ENCODE measurements at regions not wholly inside any gene's neighbourhood (a gene's known extent, or its start where the extent isn't known, plus 50 kb on each side); places are given as distances from the start of the nearest gene placed in this dataset.

DNA sequence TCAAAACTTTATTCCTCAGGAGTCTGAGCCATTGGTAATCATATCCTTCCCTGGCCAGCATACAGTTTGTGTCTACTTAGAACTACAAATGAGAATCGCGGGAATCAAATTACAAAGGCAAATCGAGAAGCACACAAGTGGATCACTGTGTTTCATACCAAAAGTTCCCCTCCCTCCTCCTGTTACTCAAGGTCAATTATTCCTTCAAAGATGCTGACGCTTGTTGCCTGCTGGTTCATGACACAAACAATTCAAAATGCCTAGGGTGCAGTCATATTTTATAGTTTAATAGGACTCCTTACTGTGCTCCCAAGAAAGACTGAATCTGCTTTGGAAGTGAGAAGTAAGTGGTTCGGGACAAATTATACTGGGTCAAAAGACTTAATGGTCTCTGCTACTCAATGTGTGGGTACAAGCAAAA, 93.0 kb upstream of the PBX1 start:
- TF ChIP-seq, protein P1, sequence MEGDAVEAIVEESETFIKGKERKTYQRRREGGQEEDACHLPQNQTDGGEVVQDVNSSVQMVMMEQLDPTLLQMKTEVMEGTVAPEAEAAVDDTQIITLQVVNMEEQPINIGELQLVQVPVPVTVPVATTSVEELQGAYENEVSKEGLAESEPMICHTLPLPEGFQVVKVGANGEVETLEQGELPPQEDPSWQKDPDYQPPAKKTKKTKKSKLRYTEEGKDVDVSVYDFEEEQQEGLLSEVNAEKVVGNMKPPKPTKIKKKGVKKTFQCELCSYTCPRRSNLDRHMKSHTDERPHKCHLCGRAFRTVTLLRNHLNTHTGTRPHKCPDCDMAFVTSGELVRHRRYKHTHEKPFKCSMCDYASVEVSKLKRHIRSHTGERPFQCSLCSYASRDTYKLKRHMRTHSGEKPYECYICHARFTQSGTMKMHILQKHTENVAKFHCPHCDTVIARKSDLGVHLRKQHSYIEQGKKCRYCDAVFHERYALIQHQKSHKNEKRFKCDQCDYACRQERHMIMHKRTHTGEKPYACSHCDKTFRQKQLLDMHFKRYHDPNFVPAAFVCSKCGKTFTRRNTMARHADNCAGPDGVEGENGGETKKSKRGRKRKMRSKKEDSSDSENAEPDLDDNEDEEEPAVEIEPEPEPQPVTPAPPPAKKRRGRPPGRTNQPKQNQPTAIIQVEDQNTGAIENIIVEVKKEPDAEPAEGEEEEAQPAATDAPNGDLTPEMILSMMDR (IDR thresholded peaks at IDR 0.05): no peak

DNA sequence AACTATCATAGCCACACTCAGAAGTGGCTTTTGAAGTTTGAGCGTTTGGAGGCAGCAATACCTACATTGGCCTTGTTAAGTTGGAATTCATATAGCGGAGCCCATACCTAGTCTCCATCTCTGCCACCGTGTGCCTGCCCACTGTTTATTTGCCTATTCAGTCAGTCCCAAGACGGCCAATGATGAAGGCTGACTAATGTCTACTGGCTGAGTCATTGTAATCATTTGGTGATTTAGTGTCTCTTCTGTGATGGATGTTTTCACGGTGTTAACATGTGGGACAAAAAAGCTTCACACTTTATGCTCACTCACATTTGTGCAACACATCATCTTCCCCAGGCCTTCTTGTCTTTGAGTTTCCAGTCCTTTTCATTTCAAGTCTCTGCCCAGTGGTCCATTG, 92.6 kb upstream of the PBX1 start:
- TF ChIP-seq, protein P1 (IDR thresholded peaks at IDR 0.05): no peak

DNA sequence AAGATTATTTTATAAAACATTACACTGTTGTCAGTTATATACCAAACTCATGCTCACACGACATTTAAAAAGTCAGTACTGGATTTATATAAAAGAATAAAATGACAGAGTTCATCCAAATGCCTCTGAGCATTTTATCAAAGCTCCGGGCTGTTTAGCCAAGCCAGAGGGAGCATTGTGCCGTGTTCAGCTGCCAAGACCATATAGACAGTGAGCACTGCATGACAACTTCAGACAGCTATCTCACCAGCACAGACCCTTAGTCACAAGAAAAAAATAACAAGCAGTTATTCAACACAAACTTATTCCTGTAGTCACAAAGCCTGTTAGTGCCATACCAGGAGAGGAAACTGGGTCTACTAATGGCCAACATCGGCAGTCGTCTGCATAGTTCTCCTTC, 88.0 kb upstream of the PBX1 start:
- TF ChIP-seq, protein P1 (IDR thresholded peaks at IDR 0.05): no peak

DNA sequence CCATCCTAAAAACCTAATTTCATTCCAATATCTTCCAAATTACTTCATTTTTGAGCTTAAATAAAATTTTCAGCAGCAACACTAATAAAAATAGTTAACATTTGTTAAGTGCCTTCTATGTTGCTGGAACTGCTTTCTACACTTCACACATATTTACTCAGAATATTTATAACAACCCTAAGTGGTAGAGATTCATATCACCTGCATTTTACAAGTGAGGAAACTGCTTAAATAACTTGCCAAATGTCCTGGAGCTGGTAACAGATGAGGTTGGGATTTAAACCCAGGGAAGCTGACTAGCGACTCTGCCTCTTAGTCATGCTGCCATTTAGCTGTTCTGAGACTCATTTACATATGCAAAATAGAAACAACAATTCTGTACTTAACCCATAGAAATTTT, 86.1 kb upstream of the PBX1 start:
- TF ChIP-seq, protein P1 (IDR thresholded peaks at IDR 0.05): no peak

DNA sequence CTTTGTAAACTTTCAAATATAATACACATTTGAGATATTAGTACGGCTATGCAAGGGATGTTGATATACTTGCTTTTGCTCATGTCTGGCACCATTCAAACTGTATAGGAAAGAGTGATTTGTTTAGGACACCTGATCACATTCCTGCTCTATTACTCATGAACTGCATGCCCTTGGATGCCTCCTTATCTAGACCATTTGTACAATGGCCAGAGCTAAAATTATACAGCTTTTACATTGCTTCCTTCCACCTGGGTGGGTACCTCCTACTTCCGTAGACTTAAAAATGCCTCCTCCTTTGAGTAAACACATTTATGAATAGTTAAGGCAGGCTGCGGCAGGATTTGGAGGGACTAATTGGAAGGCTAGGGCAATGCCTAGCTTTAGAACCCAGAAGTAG, 85.4 kb upstream of the PBX1 start:
- TF ChIP-seq, protein P1 (IDR thresholded peaks at IDR 0.05): no peak

DNA sequence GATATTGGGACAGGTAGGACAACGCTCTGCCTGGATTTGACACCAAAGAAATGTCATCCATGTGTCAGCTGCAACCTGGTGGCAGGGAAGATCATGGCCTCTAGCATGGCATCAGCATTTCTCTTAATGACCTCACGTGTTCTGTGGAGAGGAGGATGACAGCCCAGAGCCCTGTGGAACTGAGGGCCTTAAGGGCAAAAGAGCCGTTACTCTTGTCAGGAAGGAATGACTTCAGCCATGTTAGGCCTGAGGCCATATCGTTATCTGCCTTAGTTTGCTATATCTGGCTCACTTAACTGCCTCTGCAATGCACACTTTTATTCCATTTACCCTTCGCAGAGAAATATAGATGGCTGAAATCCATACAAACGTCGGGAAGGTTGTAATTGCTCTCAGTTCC, 83.2 kb upstream of the PBX1 start:
- TF ChIP-seq, protein P1 (IDR thresholded peaks at IDR 0.05): no peak

DNA sequence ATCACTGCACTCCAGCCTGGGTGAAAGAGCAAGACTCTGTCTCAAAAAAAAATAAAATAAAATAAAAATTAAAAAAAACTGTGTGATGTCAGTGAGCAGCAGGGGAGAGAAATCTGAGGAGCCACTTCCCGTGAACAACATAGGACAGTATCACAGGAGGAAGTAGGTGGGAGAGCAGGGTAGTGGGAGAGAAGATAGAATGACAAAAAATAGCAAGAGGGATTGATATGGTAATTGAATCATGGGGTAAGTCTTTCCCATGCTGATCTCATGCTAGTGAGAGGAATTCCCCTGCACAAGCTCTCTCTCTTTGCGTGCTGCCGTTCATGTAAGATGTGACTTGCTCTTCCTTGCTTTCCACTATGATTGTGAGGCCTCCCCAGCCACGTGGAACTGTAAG, 81.6 kb upstream of the PBX1 start:
- TF ChIP-seq, protein P1 (IDR thresholded peaks at IDR 0.05): no peak

DNA sequence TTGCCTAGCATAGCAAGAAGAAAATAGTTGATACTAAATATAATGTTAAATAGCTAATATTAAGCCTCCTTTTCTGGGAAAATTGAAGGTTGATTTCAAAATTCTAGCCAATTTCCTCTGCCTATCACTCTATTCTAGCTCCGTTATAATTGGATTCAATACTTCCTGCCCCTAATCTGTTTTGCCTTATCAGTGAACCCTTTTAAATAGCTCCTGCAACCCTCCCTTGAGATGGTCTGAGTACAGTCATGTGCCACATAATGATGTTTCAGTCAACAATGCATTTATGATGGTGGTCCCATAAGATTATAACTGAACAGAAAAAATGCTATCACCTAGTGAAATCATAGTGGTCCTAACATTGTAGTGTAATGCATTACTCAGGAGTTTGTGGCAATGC, 79.7 kb upstream of the PBX1 start:
- TF ChIP-seq, protein P1 (IDR thresholded peaks at IDR 0.05): no peak

Data from LNCAP (cell line).